GM21423 (cell line): ENCODE measurements at regions not wholly inside any gene's neighbourhood (a gene's known extent, or its start where the extent isn't known, plus 50 kb on each side); places are given as distances from the start of the nearest gene placed in this dataset.
"Not testable (repeated sequence)": the region's sequence is repeated elsewhere in the genome, so short reads cannot be mapped to it uniquely, and the experiment has no call there.

Experiments used
- ATAC-seq: cut with Tn5 transposase; IDR thresholded peaks from one replicate; pipeline ENCODE4 v1.9.1; 2021; ENCODE audit warnings: mild to moderate bottlenecking, moderate library complexity; ENCODE audit not compliant: unreplicated experiment

- ATAC-seq = no peak
These were observed 57.6 kb downstream of the CCDC59 start for GRCh38 chr12:82300611-82301010.

- ATAC-seq = no peak
These were observed 58.7 kb downstream of the CCDC59 start for GRCh38 chr12:82299319-82300025.

- no peak for ATAC-seq
These were observed 67.8 kb downstream of the CCDC59 start for GRCh38 chr12:82290415-82290814.

- ATAC-seq = not testable (repeated sequence)
These were observed 76.9 kb downstream of the CCDC59 start for GRCh38 chr12:82281335-82281734.

- ATAC-seq = no peak
These were observed 78.6 kb downstream of the CCDC59 start for GRCh38 chr12:82279536-82280058.

GRCh38 chr12:82277582-82277981 is 80.6 kb downstream of the CCDC59 start:
- ATAC-seq = no peak

- no peak for ATAC-seq
These were observed 115.5 kb downstream of the CCDC59 start for GRCh38 chr12:82242729-82243128.

GRCh38 chr12:82225871-82226270 is 132.3 kb downstream of the CCDC59 start:
- ATAC-seq = no peak

GRCh38 chr12:82223426-82223825 is 134.8 kb downstream of the CCDC59 start:
- ATAC-seq = no peak

GRCh38 chr12:82216475-82216874 is 141.7 kb downstream of the CCDC59 start:
- ATAC-seq = no peak

- no peak for ATAC-seq
These were observed 144.4 kb downstream of the CCDC59 start for GRCh38 chr12:82213761-82214160.

- no peak for ATAC-seq
These were observed 147.3 kb downstream of the CCDC59 start for GRCh38 chr12:82210882-82211281.

- no peak for ATAC-seq
These were observed 148.7 kb downstream of the CCDC59 start for GRCh38 chr12:82209533-82209932.

- no peak for ATAC-seq
These were observed 150.6 kb downstream of the CCDC59 start for GRCh38 chr12:82207556-82207955.

GRCh38 chr12:82203086-82203485 is 155.1 kb downstream of the CCDC59 start:
- ATAC-seq = no peak

GRCh38 chr12:82187595-82187994 is 170.6 kb downstream of the CCDC59 start:
- ATAC-seq = no peak

- no peak for ATAC-seq
These were observed 171.2 kb downstream of the CCDC59 start for GRCh38 chr12:82187011-82187410.

GRCh38 chr12:82186282-82186681 is 171.9 kb downstream of the CCDC59 start:
- ATAC-seq = no peak

GRCh38 chr12:82184844-82185243 is 173.3 kb downstream of the CCDC59 start:
- ATAC-seq = no peak

GRCh38 chr12:82182601-82183190 is 175.5 kb downstream of the CCDC59 start:
- ATAC-seq = no peak

GRCh38 chr12:82176761-82177490 is 181.3 kb downstream of the CCDC59 start:
- no peak for ATAC-seq

- no peak for ATAC-seq
These were observed 182.2 kb downstream of the CCDC59 start for GRCh38 chr12:82176026-82176425.
